BE2C (cell line): ENCODE measurements at regions not wholly inside any gene's neighbourhood (a gene's known extent, or its start where the extent isn't known, plus 50 kb on each side); places are given as distances from the start of the nearest gene placed in this dataset.

Experiments used
- DNase-seq: peaks from one replicate; pipeline ENCODE4 v3.0.0-alpha.2; 2020
- H3K27me3 ChIP-seq: fragments of 250-450 bp; sonication (Bioruptor Pico); 2 replicates; pipeline ENCODE4 v1.5.1; 2020; ENCODE audit warnings: mild to moderate bottlenecking
- H3K36me3 ChIP-seq: fragments of 250-450 bp; sonication (Bioruptor Pico); 2 replicates; pipeline ENCODE4 v1.5.1; 2020; ENCODE audit warnings: mild to moderate bottlenecking
- H3K4me1 ChIP-seq: fragments of 250-450 bp; sonication (Bioruptor Pico); 2 replicates; pipeline ENCODE4 v1.5.1; 2020
- H3K4me3 ChIP-seq: 2 replicates; pipeline ENCODE4 v1.5.1; 2011; ENCODE audit warnings: low read depth, low read length
- H3K9me3 ChIP-seq: fragments of 250-450 bp; sonication (Bioruptor Pico); 2 replicates; pipeline ENCODE4 v1.5.1; 2020
- CTCF ChIP-seq: IDR thresholded peaks from 2 replicates; pipeline ENCODE4 v1.5.1; 2012; ENCODE audit warnings: mild to moderate bottlenecking, low read depth, low read length

- Histone ChIP-seq H3K4me1 (no peaks in the 10 kb centered on the region), H3K4me3 (no peak overlapping the region), H3K9me3 (no peaks in the 10 kb centered on the region), H3K36me3 (no peaks in the 10 kb centered on the region), H3K27me3 (no peaks in the 10 kb centered on the region)
- no peak for DNase-seq
- no peak for TF ChIP-seq CTCF
Measured at GRCh38 chr2:120869036-120869729, 133.5 kb downstream of the GLI2 start.

- no peak for DNase-seq
- Histone ChIP-seq H3K4me1 (no peaks in the 10 kb centered on the region), H3K27me3 (no peaks in the 10 kb centered on the region), H3K4me3 (no peak overlapping the region), H3K9me3 (no peaks in the 10 kb centered on the region), H3K36me3 (no peaks in the 10 kb centered on the region)
- no peak for TF ChIP-seq CTCF
Measured at GRCh38 chr2:120869730-120870466, 134.2 kb downstream of the GLI2 start.

- TF ChIP-seq CTCF: no peak
- DNase-seq: no peak
- no peaks in the 10 kb centered on the region for H3K27me3 ChIP-seq
- H3K4me1 ChIP-seq: no peaks in the 10 kb centered on the region
- H3K36me3 ChIP-seq: no peaks in the 10 kb centered on the region
- H3K4me3 ChIP-seq: no peak overlapping the region
- no peaks in the 10 kb centered on the region for H3K9me3 ChIP-seq
Measured at GRCh38 chr2:120870467-120870788, 134.8 kb downstream of the GLI2 start.

- Histone ChIP-seq H3K4me3 (no peak overlapping the region), H3K4me1 (no peaks in the 10 kb centered on the region), H3K9me3 (no peaks in the 10 kb centered on the region), H3K36me3 (no peaks in the 10 kb centered on the region), H3K27me3 (no peaks in the 10 kb centered on the region)
- no peak for DNase-seq
- TF ChIP-seq CTCF: no peak
Measured at GRCh38 chr2:120871016-120871635, 135.5 kb downstream of the GLI2 start.

- no peak for TF ChIP-seq CTCF
- Histone ChIP-seq H3K36me3 (no peaks in the 10 kb centered on the region), H3K27me3 (no peaks in the 10 kb centered on the region), H3K9me3 (no peaks in the 10 kb centered on the region), H3K4me1 (no peaks in the 10 kb centered on the region), H3K4me3 (no peak overlapping the region)
- DNase-seq: no peak
Measured at GRCh38 chr2:120871881-120872620, 136.4 kb downstream of the GLI2 start.
